Gastroesophageal sphincter (tissue), 4 donors: ENCODE measurements at regions not wholly inside any gene's neighbourhood (a gene's known extent, or its start where the extent isn't known, plus 50 kb on each side); places are given as distances from the start of the nearest gene placed in this dataset.
A peak's percentile ranks its signal among the peaks of the same experiment; 100 is the strongest.

ENCODE experiments used
- ATAC-seq: fragments of 150-250 bp; one replicate; pipeline ENCODE4 v1.9.1; 2016; ENCODE audit warnings: mild to moderate bottlenecking, moderate library complexity
- H3K27ac ChIP-seq, 4 donors: fragments of 200-600 bp; sonication (generic) in 3 of 4; 1 replicate in 3 of 4; 2 replicates in 1 of 4; pipeline ENCODE4 v1.5.1; 2016 to 2019
- H3K27me3 ChIP-seq: fragments of 200-600 bp; sonication (generic); one replicate; pipeline ENCODE4 v1.5.1; 2019
- H3K36me3 ChIP-seq, 2 donors: fragments of 200-600 bp; sonication (generic); one replicate each; pipeline ENCODE4 v1.5.1; 2019; ENCODE audit warnings: control low read depth in 1 of 2
- H3K4me1 ChIP-seq, 3 donors: fragments of 200-600 bp; sonication (generic); 1 replicate in 2 of 3; 2 replicates in 1 of 3; pipeline ENCODE4 v1.5.1; 2016 to 2019; ENCODE audit warnings: control low read depth in 2 of 3
- H3K4me3 ChIP-seq, 2 donors: fragments of 200-600 bp; sonication (generic); one replicate each; pipeline ENCODE4 v1.5.1; 2019; ENCODE audit warnings: mild to moderate bottlenecking in 1 of 2, moderate library complexity in 1 of 2
- H3K9me3 ChIP-seq, 3 donors: fragments of 200-600 bp; sonication (generic); one replicate each; pipeline ENCODE4 v1.5.1; 2017 to 2019; ENCODE audit warnings: control low read depth in 2 of 3
- CTCF ChIP-seq, 4 experiments: fragments of 200-600 bp in 2 of 4; fragments of 450-650 bp in 2 of 4; sonication (generic) in 1 of 4; IDR thresholded peaks; one replicate each; pipeline ENCODE4 v1.5.1; 2017 to 2019; ENCODE audit warnings: antibody characterized with exemption in 4 of 4, mild to moderate bottlenecking in 2 of 4, moderate library complexity in 2 of 4
- EP300 ChIP-seq: sonication (generic); formaldehyde crosslinking; IDR thresholded peaks from one replicate; pipeline ENCODE4 v1.6.1; 2017; ENCODE audit warnings: antibody characterized with exemption, mild to moderate bottlenecking
- POLR2A ChIP-seq, 2 donors: fragments of 450-650 bp; IDR thresholded peaks; one replicate each; pipeline ENCODE4 v1.6.1; 2017; ENCODE audit warnings: antibody characterized with exemption in 2 of 2, mild to moderate bottlenecking in 2 of 2, moderate library complexity in 1 of 2
- POLR2AphosphoS5 ChIP-seq: sonication (generic); formaldehyde crosslinking; IDR thresholded peaks from one replicate; pipeline ENCODE4 v1.6.1; 2017; ENCODE audit warnings: antibody characterized with exemption
- WGBS, 2 donors: methylation state at CpG; one replicate each; pipeline ENCODE4 v1.1.5; 2018; ENCODE audit warnings: low coverage in 1 of 2; 5-methylcytosine and 5-hydroxymethylcytosine counted together

DNA sequence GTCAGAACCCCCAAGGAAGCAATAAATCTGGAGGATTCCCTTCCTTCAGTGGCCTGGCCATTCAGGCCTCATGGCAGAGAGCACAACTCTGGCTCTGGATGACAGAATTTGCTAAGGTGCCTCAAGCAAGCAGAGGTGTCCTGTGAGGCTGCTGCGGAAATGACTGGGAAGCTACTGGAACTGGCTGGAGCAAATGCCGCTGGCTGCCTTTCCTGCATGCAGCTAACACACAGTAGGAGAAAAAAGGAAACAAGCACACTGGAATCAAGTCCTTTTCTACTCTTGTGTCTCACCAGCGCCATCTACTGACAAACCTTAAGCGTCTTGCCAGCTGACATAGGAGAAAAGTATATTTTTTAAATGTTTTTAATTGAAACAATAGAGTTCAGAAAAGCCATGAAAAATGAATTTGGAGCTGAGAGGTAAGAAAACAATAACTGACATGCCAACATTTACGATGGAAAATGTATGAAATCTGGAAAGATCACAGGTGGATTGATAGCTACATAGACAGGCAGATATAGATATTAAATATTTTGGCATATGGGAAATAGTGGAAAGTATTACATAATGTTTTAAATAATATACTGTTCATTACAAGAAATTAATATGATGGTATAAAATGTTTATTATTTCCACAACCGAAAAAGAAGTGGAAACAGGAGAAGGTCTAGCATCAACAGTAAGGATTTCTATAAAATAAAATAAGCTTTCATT lies 951.6 kb downstream of the ANKRD7 start:
- H3K9me3 ChIP-seq: no peaks in the 10 kb centered on the region
- ATAC-seq: no peak
- no peak for TF ChIP-seq POLR2AphosphoS5
- peak in 3 of 4 experiments; percentile 21 to 60 (median 23) for TF ChIP-seq CTCF (IDR thresholded peaks at IDR 0.05)
- H3K4me1 ChIP-seq: no peaks in the 10 kb centered on the region
- H3K4me3 ChIP-seq: no peak overlapping the region
- no peak overlapping the region for H3K27ac ChIP-seq
- WGBS, 2 donors: 14 to 17% methylated on average over 6 of the region's 6 CpGs
- no peaks in the 10 kb centered on the region for H3K27me3 ChIP-seq
- H3K36me3 ChIP-seq: no peaks in the 10 kb centered on the region

GRCh38 chr7:119177863-119178262 lies 953.4 kb downstream of the ANKRD7 start:
- TF ChIP-seq POLR2AphosphoS5 (no peak), CTCF (IDR thresholded peaks at IDR 0.05) (no peak), EP300 (no peak), POLR2A (IDR thresholded peaks at IDR 0.05) (no peak)
- H3K9me3 ChIP-seq: no peaks in the 10 kb centered on the region
- H3K4me1 ChIP-seq: no peaks in the 10 kb centered on the region
- no peak overlapping the region for H3K27ac ChIP-seq
- no peak for ATAC-seq
- H3K4me3 ChIP-seq: no peak overlapping the region
- no peaks in the 10 kb centered on the region for H3K27me3 ChIP-seq
- no peaks in the 10 kb centered on the region for H3K36me3 ChIP-seq

DNA sequence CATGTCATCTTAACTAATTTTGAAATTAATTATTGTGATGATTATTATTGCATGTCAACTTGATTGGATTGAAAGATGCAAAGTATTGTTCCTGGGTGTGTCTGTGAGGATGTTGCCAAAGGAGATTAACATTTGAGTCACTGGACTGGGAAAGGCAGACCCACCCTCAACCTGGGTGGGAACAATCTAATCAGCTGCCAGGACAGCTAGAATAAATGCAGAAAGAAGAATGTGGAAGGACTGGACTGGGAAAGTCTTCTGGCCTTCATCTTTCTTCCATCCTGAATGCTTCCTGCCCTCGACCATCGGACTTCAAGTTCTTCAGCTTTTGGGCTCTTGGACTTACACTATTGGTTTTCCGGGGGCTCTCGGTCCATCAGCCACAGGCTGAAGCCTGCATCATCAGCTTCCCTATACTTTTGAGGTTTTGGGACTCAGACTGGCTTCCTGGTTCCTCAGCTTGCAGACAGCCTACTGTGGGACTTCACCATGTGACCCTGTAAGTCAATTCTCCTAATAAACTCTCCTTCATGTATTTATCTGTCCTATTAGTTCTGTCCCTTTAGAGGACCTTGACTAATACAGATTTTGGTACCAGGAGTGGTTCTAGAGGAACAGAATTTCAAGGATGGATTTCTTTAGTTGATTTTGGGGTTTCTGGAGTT lies 959.8 kb downstream of the ANKRD7 start:
- WGBS, 2 donors: 76% methylated on average over 4 of the region's 4 CpGs; no CpG with 5 or more reads in 1 of the 2 donors
- no peak overlapping the region for H3K27ac ChIP-seq
- ATAC-seq: no peak
- H3K36me3 ChIP-seq: no peaks in the 10 kb centered on the region
- TF ChIP-seq POLR2AphosphoS5 (no peak), CTCF (IDR thresholded peaks at IDR 0.05) (no peak), POLR2A (IDR thresholded peaks at IDR 0.05) (no peak), EP300 (no peak)
- H3K4me1 ChIP-seq: no peaks in the 10 kb centered on the region
- no peaks in the 10 kb centered on the region for H3K9me3 ChIP-seq
- no peaks in the 10 kb centered on the region for H3K27me3 ChIP-seq
- H3K4me3 ChIP-seq: no peak overlapping the region

GRCh38 chr7:119196183-119196582 lies 971.7 kb downstream of the ANKRD7 start:
- no peak for ATAC-seq
- WGBS, 2 donors: 57 to 80% methylated on average over 1 of the region's 2 CpGs
- Histone ChIP-seq H3K4me1 (no peaks in the 10 kb centered on the region), H3K27ac (no peak overlapping the region), H3K36me3 (no peaks in the 10 kb centered on the region), H3K4me3 (no peak overlapping the region), H3K27me3 (no peaks in the 10 kb centered on the region), H3K9me3 (peaks cover 0 to 11% (median 0%) of the 10 kb centered on the region in 3 donors)
- TF ChIP-seq POLR2AphosphoS5 (no peak), POLR2A (IDR thresholded peaks at IDR 0.05) (no peak), CTCF (IDR thresholded peaks at IDR 0.05) (no peak)
